ENCODE measurements at regions not wholly inside any gene's neighbourhood (a gene's known extent, or its start where the extent isn't known, plus 50 kb on each side); places are given as distances from the start of the nearest gene placed in this dataset.
A peak's percentile ranks its signal among the peaks of the same experiment; 100 is the strongest.

GRCh38 chr9:134545543-134546245 lies 95.9 kb upstream of the COL5A1 start:
- WGBS, 2 experiments (ENCODE audit: insufficient coverage in 1 of 2, insufficient read length in 1 of 2) = 91 to 94% methylated on average over 14 to 29 of the region's 29 CpGs
- Histone ChIP-seq H3K9me3 (ENCODE audit: control insufficient read depth, low read length) (no peaks in the 10 kb centered on the region), H3K27me3 (ENCODE audit: control insufficient read depth, insufficient read depth, low read length, poor library complexity, severe bottlenecking) (no peaks in the 10 kb centered on the region), H3K36me3 (ENCODE audit: control insufficient read depth, insufficient read depth, low read length) (no peaks in the 10 kb centered on the region), H3K4me1 (ENCODE audit: control insufficient read depth, insufficient read depth, low read length) (peaks cover 4% of the 10 kb centered on the region), H3K9ac (ENCODE audit: extremely low read depth, low read length, poor library complexity, severe bottlenecking) (no peak overlapping the region), H3K27ac (ENCODE audit: low read depth, low read length) (peak overlapping the region; percentile 67), H3K4me3 (ENCODE audit: low read length) (no peak overlapping the region)
- DNase-seq = peak; percentile 58
- no peak for TF ChIP-seq CTCF (conservative IDR thresholded peaks at IDR 0.05)
- H3K4me3 Mint-ChIP-seq = no peak overlapping the region
- peaks cover 14% of the 10 kb centered on the region for H3K9me3 Mint-ChIP-seq
- H3K36me3 Mint-ChIP-seq (ENCODE audit: low read depth) = no peaks in the 10 kb centered on the region
- peaks cover 16% of the 10 kb centered on the region for H3K4me1 Mint-ChIP-seq
- H3K27me3 Mint-ChIP-seq (ENCODE audit: insufficient read depth) = peaks cover 1% of the 10 kb centered on the region
- H3K27ac Mint-ChIP-seq = peak overlapping the region; percentile 21

GRCh38 chr9:134546246-134546731 lies 95.3 kb upstream of the COL5A1 start:
- peak overlapping the region; percentile 21 for H3K27ac Mint-ChIP-seq
- peak; percentile 66 for DNase-seq
- no peak overlapping the region for H3K4me3 Mint-ChIP-seq

GRCh38 chr9:134546746-134547145 lies 94.9 kb upstream of the COL5A1 start:
- H3K27ac ChIP-seq (ENCODE audit: low read depth, low read length) = no peak overlapping the region
- no peak overlapping the region for H3K9ac ChIP-seq (ENCODE audit: extremely low read depth, low read length, poor library complexity, severe bottlenecking)
- Mint-ChIP-seq H3K4me3 (no peak overlapping the region), H3K36me3 (ENCODE audit: low read depth) (no peaks in the 10 kb centered on the region), H3K27ac (no peak overlapping the region), H3K9me3 (peaks cover 14% of the 10 kb centered on the region), H3K27me3 (ENCODE audit: insufficient read depth) (peaks cover 1% of the 10 kb centered on the region), H3K4me1 (peaks cover 16% of the 10 kb centered on the region)
- H3K9me3 ChIP-seq (ENCODE audit: control insufficient read depth, low read length) = no peaks in the 10 kb centered on the region
- H3K4me3 ChIP-seq (ENCODE audit: low read length) = no peak overlapping the region
- peaks cover 4% of the 10 kb centered on the region for H3K4me1 ChIP-seq (ENCODE audit: control insufficient read depth, insufficient read depth, low read length)
- no peak for DNase-seq
- H3K27me3 ChIP-seq (ENCODE audit: control insufficient read depth, insufficient read depth, low read length, poor library complexity, severe bottlenecking) = no peaks in the 10 kb centered on the region
- TF ChIP-seq CTCF (conservative IDR thresholded peaks at IDR 0.05) = no peak
- WGBS, 2 experiments (ENCODE audit: insufficient coverage in 1 of 2, insufficient read length in 1 of 2) = 85 to 95% methylated on average over 5 to 10 of the region's 10 CpGs
- no peaks in the 10 kb centered on the region for H3K36me3 ChIP-seq (ENCODE audit: control insufficient read depth, insufficient read depth, low read length)

More at GRCh38 chr9:134546246-134546731, 95.3 kb upstream of the COL5A1 start:
- H3K4me1 ChIP-seq (ENCODE audit: control insufficient read depth, insufficient read depth, low read length) = peaks cover 4% of the 10 kb centered on the region
- no peaks in the 10 kb centered on the region for H3K27me3 ChIP-seq (ENCODE audit: control insufficient read depth, insufficient read depth, low read length, poor library complexity, severe bottlenecking)
- H3K4me3 ChIP-seq (ENCODE audit: low read length) = no peak overlapping the region
- Mint-ChIP-seq H3K4me1 (peaks cover 16% of the 10 kb centered on the region), H3K9me3 (peaks cover 14% of the 10 kb centered on the region), H3K27me3 (ENCODE audit: insufficient read depth) (peaks cover 1% of the 10 kb centered on the region), H3K36me3 (ENCODE audit: low read depth) (no peaks in the 10 kb centered on the region)
- H3K9ac ChIP-seq (ENCODE audit: extremely low read depth, low read length, poor library complexity, severe bottlenecking) = no peak overlapping the region
- no peak for TF ChIP-seq CTCF (conservative IDR thresholded peaks at IDR 0.05)
- H3K27ac ChIP-seq (ENCODE audit: low read depth, low read length) = peak overlapping the region; percentile 67
- no peaks in the 10 kb centered on the region for H3K36me3 ChIP-seq (ENCODE audit: control insufficient read depth, insufficient read depth, low read length)
- WGBS, 2 experiments (ENCODE audit: insufficient coverage in 1 of 2, insufficient read length in 1 of 2) = 63 to 76% methylated on average over 12 to 14 of the region's 14 CpGs
- no peaks in the 10 kb centered on the region for H3K9me3 ChIP-seq (ENCODE audit: control insufficient read depth, low read length)

Data from endodermal cell (in vitro differentiated cells).